Fibroblast of skin of left quadriceps (primary cell): ENCODE measurements at regions not wholly inside any gene's neighbourhood (a gene's known extent, or its start where the extent isn't known, plus 50 kb on each side); places are given as distances from the start of the nearest gene placed in this dataset.
A peak's percentile ranks its signal among the peaks of the same experiment; 100 is the strongest.

ENCODE experiments used
- DNase-seq, 2 experiments: peaks; one replicate each; pipeline ENCODE4 v3.0.0-alpha.2; 2013; ENCODE audit warnings: low read depth in 2 of 2

GRCh38 chr17:71948703-71949422, 172.0 kb upstream of the SOX9 start:
- DNase-seq: no peak

- DNase-seq: no peak
Measured at GRCh38 chr17:71959154-71959553, 161.7 kb upstream of the SOX9 start.

DNA sequence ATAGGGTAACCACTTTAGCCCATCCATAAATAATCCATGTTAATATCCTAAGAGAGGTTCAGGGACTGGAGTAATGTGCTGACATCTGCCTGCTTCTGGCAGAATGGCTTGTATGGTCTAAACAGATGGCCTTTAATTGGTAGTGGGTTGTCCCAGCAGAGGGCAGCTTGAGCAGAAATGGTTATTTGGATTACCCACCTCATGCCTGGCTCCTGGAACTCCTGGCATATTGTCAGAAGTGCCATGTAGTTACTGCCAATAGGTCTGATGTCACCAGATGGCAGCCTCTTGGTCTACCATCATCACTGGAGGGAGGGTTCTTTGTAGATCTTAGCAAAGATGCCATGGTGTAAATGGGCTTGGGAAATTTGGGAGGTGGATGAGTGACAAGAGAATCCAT, 157.5 kb upstream of the SOX9 start:
- DNase-seq: no peak

- no peak for DNase-seq
Measured at GRCh38 chr17:71963791-71964190, 157.0 kb upstream of the SOX9 start.

GRCh38 chr17:71964559-71964958, 156.3 kb upstream of the SOX9 start:
- DNase-seq: no peak

DNA sequence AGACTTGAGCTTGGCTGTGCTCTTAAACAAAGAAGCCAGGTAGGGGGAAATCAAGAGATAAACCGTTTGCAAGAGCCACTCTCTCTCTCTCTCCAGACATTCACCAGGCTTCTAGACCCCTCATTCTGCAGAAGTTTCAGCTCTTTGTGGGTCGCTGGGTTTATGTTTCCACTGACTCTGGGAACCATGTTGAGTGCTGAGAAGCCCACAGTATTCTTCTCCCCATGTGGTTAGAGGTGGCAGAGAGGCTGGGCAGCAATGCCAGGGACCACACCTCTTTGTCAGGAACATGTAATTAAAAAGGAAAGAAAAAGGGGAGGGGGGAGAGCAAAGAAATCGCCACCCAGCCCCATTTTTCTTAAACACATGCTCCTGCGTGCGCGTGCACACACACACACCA, 154.8 kb upstream of the SOX9 start:
- no peak for DNase-seq

DNA sequence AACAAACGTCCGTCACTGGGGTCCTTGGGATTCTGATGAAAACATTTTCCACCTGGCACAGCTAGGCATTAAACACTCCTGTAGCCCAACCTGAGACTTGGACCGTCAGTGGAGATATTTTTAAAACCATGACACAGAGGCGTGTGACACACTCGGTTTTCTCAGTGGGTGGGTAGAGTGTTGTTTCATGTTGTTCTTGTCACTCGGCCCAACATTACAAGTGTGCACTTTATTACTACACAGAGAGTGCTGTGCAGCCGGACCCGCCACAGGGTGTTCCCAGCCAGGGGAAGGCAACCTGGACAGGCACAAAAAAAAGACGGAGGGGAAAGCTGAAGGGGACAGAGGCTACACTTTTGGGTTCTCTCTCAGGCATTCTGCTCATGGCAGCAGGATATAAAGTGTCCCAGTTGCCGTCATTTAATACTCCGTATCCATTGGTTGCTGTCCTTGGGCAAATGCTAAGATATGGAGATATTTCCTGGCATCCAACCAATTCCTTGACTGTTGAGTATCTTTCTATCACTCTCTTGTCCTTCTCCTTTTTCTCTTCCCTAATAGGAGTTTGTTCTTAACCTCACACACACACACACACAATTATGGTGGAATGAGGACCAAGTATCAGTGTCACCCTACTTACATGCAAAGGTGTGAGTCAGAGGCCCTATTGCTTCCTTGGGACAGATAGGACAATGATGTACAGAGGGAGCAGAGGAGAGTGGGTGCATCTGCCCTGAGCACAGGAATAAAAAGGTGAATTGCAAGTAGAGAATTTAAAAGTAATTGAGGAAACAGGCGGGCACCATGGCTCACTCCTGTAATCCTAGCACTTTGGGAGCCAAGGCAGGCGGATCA, 154.1 kb upstream of the SOX9 start:
- no peak for DNase-seq

- DNase-seq: no peak
Measured at GRCh38 chr17:71969500-71969899, 151.3 kb upstream of the SOX9 start.

- DNase-seq: no peak
Measured at GRCh38 chr17:71970312-71970711, 150.5 kb upstream of the SOX9 start.

- no peak for DNase-seq
Measured at GRCh38 chr17:71974051-71974450, 146.8 kb upstream of the SOX9 start.

DNA sequence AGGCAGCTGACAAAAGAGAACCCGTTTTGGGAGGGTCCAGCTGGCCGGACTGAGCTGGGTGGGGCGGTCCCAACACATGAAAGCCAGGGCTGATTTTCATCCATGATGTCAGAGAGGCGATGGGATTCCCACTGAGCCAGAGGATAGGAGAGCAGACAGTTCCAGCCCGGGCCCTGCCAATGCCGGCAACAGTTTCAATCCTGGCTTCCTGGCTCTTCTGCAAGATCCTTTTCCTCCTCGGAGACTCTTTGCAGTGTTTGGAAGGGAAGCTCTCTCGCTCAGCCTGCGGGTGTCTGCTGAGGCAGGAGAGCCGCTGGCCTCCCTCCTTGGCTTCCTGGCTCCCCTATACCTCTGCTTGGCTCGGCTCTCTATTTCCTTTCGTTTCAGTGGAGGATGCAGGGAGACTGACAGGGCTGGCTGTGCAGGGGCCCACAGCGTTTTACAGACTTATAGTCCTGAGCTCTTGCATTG, 145.5 kb upstream of the SOX9 start:
- DNase-seq: peak in 1 of 2 experiments; percentile 24

DNA sequence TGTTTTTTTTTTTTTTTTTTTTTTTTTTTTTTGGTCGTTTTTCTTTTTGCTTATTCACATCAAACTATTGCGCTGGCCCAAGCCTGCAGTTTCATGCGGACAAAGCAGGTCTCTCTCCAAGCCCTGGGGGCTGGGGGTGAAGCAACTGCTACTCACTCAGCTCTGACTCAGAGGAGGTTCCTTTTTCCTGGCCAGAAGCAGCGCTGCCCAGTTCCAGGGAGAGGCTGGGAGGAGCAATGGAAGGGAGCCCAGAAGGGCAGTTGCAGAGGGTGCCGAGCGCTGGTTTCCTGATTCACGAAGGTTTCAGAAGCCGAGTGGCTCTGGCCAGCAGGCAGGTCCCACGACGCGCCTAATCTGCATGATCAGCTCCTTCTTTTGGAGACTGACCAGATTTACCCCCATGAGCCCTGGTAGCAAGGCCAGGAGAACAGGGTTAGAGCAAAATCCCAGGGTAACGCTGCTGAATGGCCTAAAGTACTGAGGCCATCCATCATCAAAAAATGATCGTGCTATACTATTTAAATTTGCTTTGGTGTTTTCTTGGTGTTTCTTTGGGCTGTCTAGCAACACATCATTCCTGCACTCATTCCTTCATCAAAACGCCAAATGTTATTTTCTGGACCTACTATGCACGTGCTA, 144.7 kb upstream of the SOX9 start:
- peak; percentile 63 to 69 for DNase-seq

DNA sequence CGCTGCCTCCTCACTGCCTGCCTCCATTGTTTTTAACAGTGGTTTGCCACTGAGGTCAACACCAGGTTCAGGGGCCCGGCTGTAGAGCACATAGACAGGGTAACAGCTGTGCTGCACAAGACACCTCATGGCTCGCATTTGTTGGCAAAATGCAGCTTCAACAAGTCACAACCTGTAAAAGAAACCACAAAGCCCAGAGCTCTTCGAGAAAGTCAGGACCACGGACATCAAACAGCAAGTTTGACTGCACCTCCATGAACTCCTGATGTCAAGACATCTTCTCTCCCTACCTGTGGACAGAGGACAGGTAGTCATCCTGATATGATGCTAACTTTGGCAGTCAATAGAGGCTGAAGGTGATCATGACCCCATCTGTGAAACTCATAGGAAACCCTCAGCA, 142.4 kb upstream of the SOX9 start:
- no peak for DNase-seq

- DNase-seq: no peak
Measured at GRCh38 chr17:71980171-71980570, 140.6 kb upstream of the SOX9 start.

- DNase-seq: no peak
Measured at GRCh38 chr17:71983828-71984227, 137.0 kb upstream of the SOX9 start.

DNA sequence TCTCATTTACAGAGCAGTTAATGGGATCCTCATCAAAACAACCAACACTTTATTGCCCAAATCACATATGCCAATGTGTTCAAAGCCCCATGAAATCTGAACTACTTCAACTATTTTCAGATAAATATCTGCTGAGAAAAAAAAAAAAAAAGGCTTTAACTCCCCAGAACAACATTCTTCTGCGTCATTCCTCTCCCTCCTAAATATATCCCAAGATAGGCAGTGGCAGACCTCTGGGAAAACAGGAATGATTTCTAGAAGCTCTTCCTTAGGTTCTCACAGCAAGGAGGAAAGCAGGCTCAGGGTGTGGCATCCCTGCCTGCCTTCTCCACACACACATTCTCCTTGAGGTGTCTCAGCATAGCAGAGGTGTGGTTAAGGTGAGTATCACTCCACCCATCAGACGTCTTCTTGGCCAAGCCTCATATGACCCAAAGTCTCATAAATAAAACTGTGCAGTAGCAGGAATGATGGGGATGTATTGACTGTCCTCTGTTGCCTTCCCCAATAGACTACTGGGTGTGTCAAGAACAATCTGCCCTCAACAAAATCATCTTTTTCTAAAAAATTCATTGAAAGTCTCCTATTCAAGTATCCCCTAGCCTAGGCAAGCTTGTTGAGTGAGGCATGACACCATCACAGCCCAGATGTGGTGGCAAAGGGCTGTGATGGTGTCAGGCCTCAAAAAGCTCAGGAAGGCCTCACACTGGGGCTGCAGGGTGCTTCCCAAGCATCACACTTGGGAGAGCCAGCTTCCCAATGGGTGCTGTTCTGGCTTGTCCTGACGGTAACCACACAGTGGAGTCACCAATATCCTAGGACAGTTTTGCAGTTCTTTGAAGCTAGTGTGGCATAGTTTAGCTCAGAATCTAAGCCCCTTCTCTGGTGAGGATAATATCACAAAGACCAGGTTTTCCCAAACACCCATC, 135.4 kb upstream of the SOX9 start:
- DNase-seq: no peak

DNA sequence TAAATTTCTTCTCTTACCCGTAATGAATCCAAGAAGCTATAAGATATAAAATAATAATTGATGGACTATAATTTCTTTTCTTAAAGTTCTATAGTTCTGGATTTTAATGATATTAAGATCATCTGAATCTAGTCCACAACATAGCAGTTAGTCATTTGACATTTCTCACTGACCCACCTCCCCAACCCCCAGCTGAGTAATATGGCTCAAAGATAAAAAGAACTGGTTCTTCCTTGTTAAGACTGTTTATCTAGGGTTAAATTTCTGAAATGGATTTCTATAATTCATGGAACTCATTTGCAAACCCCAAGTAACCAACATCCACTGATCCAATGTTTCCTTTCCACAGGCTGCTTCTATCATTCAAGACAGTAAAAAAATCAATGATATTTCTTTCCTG, 133.9 kb upstream of the SOX9 start:
- no peak for DNase-seq

DNA sequence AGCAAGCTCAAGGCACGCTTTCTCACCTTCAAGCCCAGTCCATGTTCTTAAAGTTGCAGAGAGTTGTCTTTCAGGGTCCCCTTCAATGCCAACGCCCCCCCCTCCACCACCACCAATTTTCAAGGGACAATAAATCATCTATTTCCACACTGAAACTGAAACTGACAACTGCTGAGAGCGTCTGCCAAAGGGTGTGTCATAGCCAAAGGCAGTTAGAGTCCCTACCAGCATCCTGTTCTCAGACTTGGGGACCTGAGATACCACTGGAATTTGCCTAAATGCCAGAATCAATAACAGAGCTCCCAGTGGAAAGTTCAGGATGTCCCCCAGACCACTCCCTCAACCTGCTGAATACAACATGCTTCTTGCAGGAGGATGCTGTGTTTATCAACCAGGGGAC, 133.2 kb upstream of the SOX9 start:
- no peak for DNase-seq

- DNase-seq: no peak
Measured at GRCh38 chr17:71989117-71989516, 131.7 kb upstream of the SOX9 start.

DNA sequence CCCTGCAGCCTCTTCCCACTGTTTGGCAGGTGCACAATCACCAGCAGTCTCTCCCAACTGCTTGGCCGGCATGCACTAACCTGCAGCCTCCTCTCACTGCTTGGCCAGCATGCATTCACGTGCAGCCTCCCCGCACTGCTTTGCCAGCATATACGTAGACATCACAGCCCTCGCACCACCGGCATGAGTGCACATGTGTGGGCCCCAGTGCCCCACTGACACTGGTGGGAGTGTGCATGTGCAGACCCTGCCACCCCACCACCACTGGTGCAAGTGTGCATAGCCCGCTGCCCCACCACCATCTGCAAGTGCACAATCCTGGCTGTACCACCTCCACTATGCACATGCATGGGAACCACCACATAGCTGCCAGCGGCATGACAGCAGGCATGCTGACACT, 127.5 kb upstream of the SOX9 start:
- DNase-seq: no peak

DNA sequence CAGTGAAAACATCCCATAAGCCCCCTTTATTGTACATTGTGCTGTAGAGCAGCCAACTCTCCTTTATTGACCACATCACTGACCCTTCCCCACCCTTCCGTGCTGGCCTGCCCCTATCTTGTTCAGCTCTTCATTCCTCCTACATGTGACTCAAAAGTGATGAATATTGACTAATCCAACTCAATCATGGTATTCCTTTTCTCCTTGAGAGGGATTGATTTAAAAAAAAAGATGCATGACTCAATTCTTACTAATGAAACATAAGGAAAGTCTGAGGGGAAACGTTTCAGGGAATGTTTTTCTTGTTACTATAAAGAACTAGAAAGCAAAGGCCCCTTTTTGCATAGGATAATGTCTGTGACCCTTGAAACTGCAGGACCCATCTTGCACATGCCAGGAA, 125.2 kb upstream of the SOX9 start:
- peak in 1 of 2 experiments; percentile 28 for DNase-seq
